ENCODE measurements at regions not wholly inside any gene's neighbourhood (a gene's known extent, or its start where the extent isn't known, plus 50 kb on each side); places are given as distances from the start of the nearest gene placed in this dataset.

- TF ChIP-seq CTCF (IDR thresholded peaks at IDR 0.05 in 2 of 3, conservative IDR thresholded peaks at IDR 0.05 in 1 of 3; ENCODE audit: insufficient read depth in 2 of 3, low read depth in 1 of 3, low read length in 3 of 3) (peak; percentile 5 to 55 (median 41); a peak in 3 of 6 replicates), KDM5B (IDR thresholded peaks at IDR 0.05; ENCODE audit: insufficient replicate concordance, low read depth, low read length) (no peak), TEAD1 (CRISPR knock-in tag; IDR thresholded peaks at IDR 0.05) (no peak), ARNT (IDR thresholded peaks at IDR 0.05) (no peak), TAF1 (IDR thresholded peaks at IDR 0.05; ENCODE audit: control insufficient read depth, extremely low read depth, insufficient read depth, low read length, severe bottlenecking) (no peak), ZNF764 (CRISPR knock-in tag; IDR thresholded peaks at IDR 0.05; ENCODE audit: low read depth) (no peak)
Measured at GRCh38 chr4:141346144-141346543, 125.4 kb downstream of the ZNF330 start.
